DMS 273 (cell line): ENCODE measurements at regions not wholly inside any gene's neighbourhood (a gene's known extent, or its start where the extent isn't known, plus 50 kb on each side); places are given as distances from the start of the nearest gene placed in this dataset.

ENCODE experiments used
- DNase-seq: peaks from one replicate; lab custom pipeline; 2025; ENCODE audit not compliant: unreplicated experiment; lab: John Stamatoyannopoulos, UW

GRCh38 chr6:130314271-130314670 is 51.5 kb upstream of the TMEM200A start:
- DNase-seq, result no peak

- DNase-seq, result peak; percentile 5
Measured at GRCh38 chr6:130313206-130313605, 52.6 kb upstream of the TMEM200A start.

DNA sequence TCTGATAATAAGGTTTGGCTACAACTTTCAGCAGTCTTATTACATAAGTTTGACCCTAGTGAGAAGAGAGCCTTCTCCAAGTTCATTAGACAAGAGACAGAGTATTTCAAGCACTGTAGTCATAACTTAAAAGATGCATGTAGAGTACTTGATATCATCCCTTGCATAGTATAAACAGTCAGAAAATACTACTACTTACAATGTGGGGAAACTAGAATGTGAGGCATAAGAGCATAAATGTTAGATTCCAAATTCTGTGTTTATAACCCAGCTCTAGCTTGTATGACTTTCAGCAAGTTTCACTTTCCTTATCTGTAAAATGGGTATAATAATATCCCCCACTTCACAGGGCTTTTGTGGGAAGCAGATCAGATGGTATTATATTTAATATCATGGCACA is 56.8 kb upstream of the TMEM200A start:
- DNase-seq, result no peak

- no peak for DNase-seq
Measured at GRCh38 chr6:130307752-130308361, 58.0 kb upstream of the TMEM200A start.

GRCh38 chr6:130306377-130306776 is 59.4 kb upstream of the TMEM200A start:
- no peak for DNase-seq

- no peak for DNase-seq
Measured at GRCh38 chr6:130303431-130303830, 62.4 kb upstream of the TMEM200A start.

DNA sequence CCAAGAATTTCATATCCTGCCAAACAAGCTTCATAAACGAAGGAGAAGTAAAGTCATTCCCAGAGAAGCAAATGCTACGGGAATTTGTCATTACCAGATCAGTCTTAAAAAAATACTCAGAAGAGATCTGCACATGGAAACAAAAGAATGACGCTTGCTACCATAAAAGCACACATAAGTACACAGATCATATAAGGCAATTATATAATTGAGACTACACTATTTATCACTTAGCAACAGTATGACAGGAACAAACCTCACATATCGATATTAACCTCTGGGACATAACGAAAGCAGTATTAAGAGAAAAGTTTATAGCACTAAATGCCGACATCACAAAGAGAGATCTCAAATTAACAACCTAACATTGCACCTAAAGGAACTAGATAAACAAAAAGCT is 67.6 kb upstream of the TMEM200A start:
- DNase-seq, result no peak

DNA sequence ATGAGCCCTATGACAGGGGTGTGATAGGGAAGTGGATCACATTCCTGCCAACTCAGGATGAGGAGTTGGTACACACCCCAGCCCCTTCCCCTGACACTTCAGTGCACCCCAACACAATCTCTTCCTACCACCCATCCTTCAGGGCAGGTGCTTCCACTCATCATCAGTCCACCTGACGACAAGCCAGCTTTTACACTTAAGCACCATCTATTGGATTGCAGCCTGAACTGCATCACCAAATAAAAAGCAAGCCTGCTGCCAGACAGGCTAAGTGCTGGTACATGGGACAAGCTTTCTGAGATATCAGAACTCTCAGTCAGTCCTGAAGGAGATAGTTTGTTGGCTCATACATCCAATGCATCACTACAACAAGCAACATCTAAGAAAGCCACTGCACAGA is 69.0 kb upstream of the TMEM200A start:
- DNase-seq, result no peak

- peak; percentile 35 for DNase-seq
Measured at GRCh38 chr6:130293800-130294199, 71.0 kb upstream of the SAMD3 start.

DNA sequence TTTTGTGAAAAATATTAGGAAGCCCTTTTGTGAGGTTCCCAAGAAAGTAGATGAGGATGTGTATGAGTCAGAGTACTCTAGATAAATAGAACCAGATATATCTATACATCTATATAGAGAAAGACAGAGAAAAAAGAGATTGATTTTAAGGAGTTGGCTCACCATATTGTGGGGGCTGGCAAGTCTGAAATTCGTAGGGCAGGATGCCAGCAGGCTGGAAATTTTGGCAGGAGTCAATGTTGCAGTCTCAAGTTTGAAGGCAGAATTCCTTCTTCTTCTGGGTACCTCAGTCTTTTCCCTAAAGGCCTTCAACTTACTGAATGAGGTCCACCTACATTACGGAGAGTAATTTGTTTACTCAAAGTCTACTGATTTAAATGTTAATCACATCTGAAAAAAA is 65.3 kb upstream of the SAMD3 start:
- no peak for DNase-seq

GRCh38 chr6:130282234-130282995 is 59.7 kb upstream of the SAMD3 start:
- no peak for DNase-seq

DNA sequence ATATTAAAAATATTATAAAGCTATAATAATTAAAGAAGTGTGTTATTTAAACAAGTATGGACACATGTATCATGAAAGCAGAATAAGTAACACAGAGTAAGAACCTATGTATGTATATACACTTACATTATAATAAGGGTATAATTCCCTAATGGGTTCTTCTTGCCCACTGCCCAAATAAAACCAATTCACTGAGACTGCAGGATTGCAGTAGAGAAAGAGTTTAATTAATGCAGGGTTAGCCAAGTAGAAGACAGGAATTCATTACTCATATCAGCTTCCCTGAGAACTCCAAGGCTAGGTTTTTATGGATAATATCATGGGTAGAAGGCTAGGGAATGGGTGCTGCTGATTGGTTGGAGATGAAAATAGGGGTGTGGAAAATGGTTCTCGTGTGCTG is 53.8 kb upstream of the SAMD3 start:
- no peak for DNase-seq

- no peak for DNase-seq
Measured at GRCh38 chr6:130274007-130274406, 51.3 kb upstream of the SAMD3 start.
